Testis (tissue), 2 donors: ENCODE measurements at regions not wholly inside any gene's neighbourhood (a gene's known extent, or its start where the extent isn't known, plus 50 kb on each side); places are given as distances from the start of the nearest gene placed in this dataset.

Experiments used
- POLR2A ChIP-seq: fragments of 450-650 bp; IDR thresholded peaks from one replicate; pipeline ENCODE4 v1.6.1; 2017; ENCODE audit warnings: antibody characterized with exemption, mild to moderate bottlenecking, moderate library complexity
- TF ChIP-seq, protein P1 (sequence below), 3 experiments: fragments of 450-650 bp in 2 of 3; fragments of 200-600 bp in 1 of 3; sonication (generic) in 1 of 3; IDR thresholded peaks; one replicate each; pipeline ENCODE4 v1.5.1; 2016 to 2019; ENCODE audit warnings: antibody characterized with exemption in 3 of 3, mild to moderate bottlenecking in 2 of 3, moderate library complexity in 1 of 3

DNA sequence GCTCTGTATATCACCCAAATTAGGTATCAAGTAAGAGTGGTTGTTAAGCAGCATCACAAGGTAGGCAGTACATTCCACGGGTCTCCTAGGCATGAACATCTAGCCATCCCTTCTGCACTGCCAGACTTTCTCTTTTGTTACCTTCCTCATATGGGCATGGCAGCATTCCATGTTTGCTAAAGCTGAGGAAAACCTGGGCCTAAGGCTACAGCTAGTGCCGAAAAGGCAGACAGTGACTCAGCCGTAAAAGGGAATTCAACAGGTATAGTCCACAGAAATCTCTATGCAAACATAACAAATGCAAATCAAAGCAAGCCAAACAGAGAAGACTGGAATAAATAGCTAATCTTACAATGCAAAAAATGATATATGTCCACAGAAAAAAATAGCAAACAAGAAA lies 645.4 kb downstream of the ZBBX start:
- TF ChIP-seq, protein P1, sequence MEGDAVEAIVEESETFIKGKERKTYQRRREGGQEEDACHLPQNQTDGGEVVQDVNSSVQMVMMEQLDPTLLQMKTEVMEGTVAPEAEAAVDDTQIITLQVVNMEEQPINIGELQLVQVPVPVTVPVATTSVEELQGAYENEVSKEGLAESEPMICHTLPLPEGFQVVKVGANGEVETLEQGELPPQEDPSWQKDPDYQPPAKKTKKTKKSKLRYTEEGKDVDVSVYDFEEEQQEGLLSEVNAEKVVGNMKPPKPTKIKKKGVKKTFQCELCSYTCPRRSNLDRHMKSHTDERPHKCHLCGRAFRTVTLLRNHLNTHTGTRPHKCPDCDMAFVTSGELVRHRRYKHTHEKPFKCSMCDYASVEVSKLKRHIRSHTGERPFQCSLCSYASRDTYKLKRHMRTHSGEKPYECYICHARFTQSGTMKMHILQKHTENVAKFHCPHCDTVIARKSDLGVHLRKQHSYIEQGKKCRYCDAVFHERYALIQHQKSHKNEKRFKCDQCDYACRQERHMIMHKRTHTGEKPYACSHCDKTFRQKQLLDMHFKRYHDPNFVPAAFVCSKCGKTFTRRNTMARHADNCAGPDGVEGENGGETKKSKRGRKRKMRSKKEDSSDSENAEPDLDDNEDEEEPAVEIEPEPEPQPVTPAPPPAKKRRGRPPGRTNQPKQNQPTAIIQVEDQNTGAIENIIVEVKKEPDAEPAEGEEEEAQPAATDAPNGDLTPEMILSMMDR (IDR thresholded peaks at IDR 0.05), result no peak
- TF ChIP-seq POLR2A, result no peak
